ENCODE measurements at regions not wholly inside any gene's neighbourhood (a gene's known extent, or its start where the extent isn't known, plus 50 kb on each side); places are given as distances from the start of the nearest gene placed in this dataset.
"Not testable (repeated sequence)": the region's sequence is repeated elsewhere in the genome, so short reads cannot be mapped to it uniquely, and the experiment has no call there.

DNA sequence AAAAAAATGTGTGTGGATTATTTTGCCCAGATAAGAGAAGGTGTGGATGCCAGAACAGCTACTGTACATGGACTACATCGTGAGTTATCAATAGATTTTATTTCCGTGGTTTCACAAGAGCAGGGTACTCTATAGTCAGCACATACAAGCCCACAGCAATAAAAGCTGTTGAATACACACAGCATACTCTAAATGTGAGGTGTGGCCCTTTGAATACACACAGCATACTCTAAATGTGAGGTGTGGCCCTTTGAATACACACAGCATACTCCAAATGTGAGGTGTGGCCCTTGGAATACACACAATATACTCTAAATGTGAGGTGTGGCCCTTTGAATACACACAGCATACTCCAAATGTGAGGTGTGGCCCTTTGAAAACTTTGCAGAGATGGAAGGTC, 287.4 kb upstream of the ADARB2 start:
- DNase-seq (ENCODE audit: low read depth in 2 of 2): not testable (repeated sequence)

DNA sequence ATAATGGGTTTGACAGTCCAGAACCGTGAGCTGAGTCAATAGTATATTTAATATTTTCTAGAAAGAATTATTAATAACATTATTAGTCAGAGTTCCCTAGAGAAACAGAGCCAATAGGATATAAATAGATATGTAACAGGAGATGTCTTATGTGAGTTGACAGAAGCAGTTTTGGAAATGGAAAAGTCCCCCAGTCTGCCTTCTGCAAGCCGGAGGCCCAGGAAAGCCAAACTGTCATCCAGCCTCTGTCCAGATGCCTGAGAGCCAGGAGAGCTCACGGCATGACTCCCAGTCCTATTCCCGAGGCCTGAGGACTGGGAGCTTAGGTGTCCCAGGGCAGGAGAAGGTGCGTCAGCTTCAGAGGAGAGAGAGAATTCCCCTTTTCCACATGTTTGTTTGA, 286.4 kb upstream of the ADARB2 start:
- no peak for DNase-seq (ENCODE audit: low read depth in 2 of 2)

DNA sequence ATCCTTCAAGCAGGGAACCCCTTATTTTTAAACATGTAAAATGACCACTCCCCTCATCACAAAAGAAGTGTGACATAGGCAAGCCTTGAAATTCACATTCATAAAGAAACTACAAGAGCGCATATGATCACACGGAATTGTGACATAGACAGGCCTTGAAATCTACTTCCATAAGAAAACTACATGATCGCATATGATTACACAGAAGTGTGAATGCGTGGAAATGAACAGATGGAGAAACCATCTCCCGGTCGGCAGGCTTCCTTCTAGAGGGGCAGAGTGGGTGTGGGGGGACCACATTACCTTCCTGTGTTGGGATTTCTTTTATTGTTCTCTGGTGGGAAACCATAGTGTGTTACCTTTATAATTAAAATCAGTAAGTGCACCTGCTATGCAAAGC, 285.1 kb upstream of the ADARB2 start:
- no peak for DNase-seq (ENCODE audit: low read depth in 2 of 2)

DNA sequence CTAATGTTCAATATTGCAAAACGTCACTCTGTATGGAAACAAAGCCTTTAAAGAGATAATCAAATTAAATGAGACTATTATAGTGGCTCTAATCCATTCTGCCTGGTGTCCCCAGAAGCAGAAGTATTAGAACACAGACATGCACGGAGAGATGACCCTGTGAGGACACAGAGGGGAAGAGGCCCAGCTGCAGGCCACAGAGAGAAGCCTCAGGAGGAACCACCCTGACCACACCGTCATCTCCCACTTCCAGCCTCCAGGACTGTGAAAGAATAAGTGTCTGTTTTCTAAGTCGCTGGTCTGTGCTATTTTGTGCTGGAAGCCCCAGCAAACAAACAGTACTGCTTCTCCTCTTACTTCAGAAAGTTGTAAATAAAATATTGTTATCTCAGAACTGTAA, 283.5 kb upstream of the ADARB2 start:
- no peak for DNase-seq (ENCODE audit: low read depth in 2 of 2)

DNA sequence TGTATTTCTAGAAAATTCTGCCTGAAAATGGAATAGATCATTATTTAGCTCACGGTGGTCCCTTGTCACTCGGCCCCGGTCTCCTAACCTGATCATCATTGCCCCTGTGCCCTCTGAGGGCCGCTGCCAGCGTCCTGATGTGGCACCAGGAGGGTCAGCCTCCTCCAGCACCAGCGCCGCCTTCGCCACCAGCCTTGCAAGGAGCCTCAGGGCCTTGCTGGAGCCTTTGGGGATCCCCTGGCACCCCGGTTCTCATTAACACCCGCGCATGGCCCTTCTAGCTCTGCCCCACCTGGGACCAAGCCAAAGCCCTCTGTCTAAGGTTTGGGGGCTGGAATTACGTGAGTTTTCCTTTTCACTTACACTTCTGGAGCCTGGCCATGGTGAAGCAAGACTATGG, 282.5 kb upstream of the ADARB2 start:
- no peak for DNase-seq (ENCODE audit: low read depth in 2 of 2)

DNA sequence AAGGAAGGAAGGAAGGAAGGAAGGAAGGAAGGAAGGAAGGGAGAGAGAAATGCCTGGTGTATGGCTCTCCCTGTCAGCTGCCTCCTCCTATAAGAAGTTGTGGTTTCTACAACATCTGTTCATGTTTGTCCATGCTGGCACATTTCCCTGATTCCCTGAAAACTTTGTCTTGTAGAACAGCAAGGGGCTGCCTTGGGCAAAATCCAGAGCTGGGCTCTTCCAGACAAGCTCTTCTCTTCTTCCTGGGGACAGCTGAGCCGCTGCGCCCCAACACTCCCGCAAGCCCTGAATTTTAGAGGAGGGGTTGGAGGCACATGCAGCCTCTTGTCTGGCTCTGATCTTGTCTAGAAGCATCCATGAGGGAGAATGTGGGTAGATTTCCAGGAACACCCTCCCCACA, 282.0 kb upstream of the ADARB2 start:
- no peak for DNase-seq (ENCODE audit: low read depth in 2 of 2)

DNA sequence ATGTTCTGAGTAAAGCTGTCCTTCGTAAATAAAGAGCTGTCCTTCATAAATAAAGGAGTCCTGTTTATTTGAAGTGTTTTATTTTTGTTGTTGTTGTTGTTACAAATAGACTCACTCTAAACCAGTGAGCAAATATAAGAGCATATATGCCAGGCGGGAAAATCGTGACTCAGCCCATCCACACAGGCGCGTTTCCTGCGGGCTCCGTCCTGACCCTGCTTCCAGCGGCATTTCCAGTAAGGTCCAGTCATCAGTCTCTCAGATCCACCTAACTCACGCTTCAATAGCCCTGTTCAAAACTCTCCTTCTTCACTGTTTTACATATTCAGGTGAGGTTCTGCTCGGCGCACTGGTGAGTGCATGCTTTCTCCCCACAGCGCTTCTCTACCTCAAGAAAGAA, 277.2 kb upstream of the ADARB2 start:
- DNase-seq (ENCODE audit: low read depth in 2 of 2): no peak

DNA sequence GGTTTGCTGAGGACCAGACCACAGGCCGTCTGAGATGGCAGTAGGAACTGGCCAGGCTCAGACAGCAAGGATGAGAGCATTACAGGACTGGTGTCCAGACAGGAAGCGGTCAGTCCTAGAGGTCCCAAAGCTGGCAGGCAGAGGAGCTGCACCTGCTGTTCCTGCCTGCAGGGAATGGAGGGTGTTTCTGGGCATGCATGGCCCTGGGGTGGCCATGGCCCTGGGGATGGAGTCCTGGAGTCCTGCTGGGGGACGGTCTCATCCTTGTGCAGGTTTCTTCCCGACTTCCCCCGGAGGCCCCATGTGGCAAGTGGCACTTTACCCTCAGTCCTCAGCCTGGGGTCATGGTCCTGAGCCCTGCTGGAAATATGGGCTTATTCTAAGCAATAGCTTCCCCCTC, 274.9 kb upstream of the ADARB2 start:
- no peak for DNase-seq (ENCODE audit: low read depth in 2 of 2)

DNA sequence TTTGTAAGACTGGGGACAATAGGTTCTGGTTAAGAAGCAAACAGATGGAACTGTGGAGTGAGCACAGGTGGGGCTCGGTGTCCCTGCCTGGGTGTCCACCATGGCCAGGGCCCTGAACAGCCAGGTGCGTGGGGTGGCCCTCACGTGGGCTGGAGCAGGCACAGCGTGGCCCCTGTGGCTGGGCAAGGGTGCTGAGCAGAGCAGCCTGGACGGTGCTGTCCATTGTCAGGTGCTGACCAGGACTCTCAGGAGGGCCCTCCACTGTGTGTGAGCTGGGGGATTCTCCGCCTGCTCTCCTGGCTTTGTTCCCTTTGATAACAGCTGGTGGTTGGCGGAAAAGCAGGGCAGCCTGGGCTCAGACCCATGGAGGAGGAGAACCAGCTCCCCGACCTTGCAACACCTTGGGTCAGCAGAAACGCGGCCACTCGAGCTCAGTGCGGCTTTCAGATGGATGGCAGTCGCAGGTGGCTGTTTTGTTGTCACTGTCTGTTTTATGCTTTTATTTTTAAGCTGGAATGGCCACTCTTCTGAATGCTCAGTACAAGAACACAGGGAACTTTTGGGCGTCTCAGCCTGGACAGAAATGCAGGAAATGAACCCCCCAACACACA, 273.9 kb upstream of the ADARB2 start:
- DNase-seq (ENCODE audit: low read depth in 2 of 2): no peak

DNA sequence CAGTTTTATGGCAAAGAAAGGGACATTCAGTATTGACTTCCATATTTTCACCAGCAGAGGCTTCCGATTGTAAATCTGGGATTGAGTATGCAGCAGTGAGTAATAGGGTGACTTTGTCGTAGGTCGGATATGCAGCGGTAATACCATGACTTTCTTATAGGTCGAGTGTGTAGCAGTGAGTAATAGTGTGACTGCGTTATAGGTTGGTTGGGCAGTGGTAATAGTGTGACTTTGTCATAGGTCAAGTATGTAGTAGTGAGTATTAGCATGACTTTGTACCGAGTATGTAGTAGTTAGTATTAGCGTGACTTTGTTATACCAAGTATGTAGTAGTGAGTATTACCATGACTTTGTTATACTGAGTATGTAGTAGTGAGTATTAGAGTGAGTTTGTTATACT, 268.2 kb upstream of the ADARB2 start:
- no peak for DNase-seq (ENCODE audit: low read depth in 2 of 2)

DNA sequence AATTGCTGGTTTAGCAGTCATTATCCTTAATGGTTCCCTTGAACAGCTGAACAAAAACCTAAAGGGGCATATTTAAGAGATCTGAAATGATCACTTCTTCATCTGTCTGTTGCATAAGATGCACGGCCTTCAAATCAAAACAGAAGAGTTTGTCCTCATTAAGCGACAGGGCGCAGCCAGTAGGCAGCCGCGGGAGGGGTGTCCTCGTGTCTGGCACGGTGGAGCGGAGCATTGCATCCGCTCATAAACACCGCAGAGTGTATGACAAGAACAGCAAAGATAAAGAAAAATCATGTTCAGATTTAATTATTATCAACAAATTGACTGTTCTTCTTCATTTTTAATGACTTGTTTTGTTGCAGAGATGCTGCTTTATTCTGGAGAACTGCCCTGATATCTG, 255.6 kb upstream of the ADARB2 start:
- DNase-seq (ENCODE audit: low read depth in 2 of 2): no peak

DNA sequence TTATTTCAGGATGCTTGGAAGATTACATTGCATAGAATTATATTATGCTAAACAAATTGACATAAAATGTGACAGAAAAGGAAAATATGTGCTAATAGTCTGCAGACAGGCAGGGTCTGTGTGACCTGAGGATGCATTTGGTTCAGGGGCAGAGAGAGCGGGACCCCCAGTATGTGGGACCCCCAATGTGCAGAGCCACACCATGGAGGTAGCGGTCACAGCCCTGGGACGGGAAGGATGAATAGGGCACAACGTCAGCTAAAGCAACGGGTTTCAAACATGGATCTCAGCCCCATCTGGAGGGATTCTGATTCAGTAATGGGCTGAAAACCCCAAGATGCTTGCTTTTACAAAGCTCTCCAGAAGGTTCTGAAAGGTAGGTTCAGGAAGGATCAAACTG, 251.8 kb upstream of the ADARB2 start:
- no peak for DNase-seq (ENCODE audit: low read depth in 2 of 2)

DNA sequence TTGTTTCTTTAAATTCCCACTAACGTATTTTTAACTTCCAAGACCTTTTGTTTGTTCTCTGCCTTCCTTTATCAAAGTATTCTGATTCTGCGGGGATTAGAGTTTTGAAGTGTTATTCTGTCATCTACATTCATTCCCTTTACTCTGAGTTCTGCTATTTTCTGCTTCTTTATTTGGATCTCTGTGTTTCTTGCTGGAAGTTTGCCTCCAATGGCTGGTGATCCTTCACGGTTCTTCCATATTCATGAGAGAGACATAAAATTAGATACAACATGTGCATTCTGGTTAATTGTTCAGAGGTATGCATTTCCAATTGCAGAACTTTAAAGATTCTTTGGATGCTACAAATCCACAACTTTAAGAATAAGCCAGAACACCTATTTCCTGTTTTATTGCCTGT, 244.7 kb upstream of the ADARB2 start:
- DNase-seq (ENCODE audit: low read depth in 2 of 2): no peak

DNA sequence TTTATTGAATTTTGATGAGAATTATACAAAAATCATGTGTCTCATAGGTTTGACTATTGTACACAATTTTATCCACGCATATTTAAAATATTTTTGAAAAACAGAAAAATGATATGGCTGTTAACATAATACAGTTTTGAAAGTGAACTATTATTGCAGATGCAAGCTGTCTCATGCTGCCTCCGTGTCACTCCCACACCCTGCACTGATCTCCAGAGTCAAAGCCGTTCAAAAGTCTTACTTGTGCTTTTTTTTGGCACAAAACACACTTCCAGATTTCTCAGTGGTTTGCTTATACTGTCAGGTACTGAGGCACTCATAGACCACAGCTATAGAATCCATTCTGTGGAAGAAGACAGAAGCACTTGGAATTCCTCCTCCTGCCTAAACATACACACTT, 243.1 kb upstream of the ADARB2 start:
- no peak for DNase-seq (ENCODE audit: low read depth in 2 of 2)

DNA sequence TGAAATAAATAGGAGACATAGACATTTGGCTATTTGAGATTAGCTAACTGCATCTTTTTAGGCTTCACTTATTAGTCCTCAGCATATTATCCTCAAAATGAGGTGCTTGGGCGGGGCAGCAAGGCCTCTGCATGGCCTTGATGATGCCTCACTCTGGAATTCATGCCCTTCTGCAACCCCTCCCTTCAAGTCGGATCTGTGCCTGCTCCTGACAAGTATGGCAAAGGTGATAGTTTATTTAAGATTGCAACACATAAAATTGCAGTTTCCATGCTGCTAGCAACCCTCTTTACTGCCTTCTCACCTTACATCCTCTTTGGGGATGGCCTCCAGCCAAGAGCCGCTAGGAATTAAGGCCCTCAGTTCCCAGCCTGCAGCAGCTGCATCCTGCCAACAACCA, 241.3 kb upstream of the ADARB2 start:
- no peak for DNase-seq (ENCODE audit: low read depth in 2 of 2)

DNA sequence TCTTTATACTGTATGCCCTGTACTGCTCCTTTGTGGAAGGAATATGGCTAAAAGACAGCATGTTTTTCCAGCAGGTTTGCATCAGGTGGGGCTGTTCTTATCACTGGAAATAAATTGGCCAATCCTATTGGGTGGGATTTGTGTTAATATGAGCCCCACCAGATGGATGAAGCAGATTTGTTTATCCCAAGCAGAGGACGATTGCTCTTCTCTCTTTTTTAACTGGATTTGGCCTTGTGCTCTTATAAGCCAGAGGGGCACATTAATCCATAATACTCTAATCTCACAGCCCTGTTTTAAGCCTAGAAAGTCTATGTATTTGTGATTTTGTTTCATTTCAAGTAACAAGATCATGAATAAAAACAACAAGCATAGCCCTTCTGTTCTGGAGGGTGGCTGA, 240.1 kb upstream of the ADARB2 start:
- DNase-seq (ENCODE audit: low read depth in 2 of 2): no peak

DNA sequence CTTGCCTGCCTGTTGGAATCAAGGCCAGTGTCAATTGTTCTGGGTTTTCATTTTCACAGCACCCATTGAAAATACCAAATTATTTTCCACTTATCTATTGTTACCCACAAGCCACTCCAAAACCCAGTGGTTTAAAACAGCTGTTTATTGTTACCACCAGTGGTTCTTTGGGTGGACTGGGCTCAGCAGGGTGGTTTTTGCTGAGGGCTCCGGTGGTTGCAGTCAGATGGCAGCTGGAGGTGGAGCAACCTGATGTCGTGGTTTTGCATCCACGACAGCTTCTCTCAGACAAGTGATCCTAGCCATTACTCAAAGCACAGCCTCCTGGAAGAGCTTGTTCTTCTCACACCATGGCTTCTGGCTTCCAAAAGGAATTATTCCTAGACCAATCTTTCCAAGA, 235.1 kb upstream of the ADARB2 start:
- DNase-seq (ENCODE audit: low read depth in 2 of 2): no peak

DNA sequence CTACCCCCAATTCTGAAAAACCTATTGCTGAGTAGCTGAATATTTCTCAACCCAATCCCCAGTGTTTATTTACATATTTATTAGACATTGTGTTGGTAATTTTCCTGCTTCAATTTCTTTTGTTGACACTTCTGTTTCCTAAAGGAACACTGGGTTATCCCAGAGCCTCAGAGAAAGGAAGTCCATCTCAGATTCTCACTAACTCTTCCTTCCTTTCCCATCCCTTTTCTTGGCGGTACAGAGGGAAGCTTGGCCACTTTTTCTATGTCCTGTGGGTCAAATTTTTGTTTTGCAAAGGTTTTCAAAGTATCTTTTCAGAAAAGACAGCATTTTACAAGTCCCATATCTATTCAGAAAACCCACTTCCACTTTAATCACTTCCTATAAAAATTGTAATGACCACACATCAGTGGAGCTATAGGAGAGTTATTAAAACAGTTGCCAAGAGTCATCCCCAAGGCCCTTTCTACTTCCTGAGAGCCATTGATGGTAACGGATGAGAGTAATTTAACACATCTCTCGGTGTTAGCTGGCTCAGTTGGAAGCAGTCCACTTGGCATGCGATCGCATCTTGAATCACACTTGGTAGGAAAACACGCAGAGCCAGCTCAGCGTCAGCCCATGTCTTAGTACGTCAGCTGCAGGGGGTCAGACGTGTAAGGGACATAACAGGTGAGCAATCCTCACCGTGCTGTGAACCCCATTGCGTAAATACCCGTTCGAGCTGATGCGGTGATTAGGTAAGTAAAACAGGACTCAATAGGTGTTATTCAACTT, 231.1 kb upstream of the ADARB2 start:
- DNase-seq (ENCODE audit: low read depth in 2 of 2): no peak

DNA sequence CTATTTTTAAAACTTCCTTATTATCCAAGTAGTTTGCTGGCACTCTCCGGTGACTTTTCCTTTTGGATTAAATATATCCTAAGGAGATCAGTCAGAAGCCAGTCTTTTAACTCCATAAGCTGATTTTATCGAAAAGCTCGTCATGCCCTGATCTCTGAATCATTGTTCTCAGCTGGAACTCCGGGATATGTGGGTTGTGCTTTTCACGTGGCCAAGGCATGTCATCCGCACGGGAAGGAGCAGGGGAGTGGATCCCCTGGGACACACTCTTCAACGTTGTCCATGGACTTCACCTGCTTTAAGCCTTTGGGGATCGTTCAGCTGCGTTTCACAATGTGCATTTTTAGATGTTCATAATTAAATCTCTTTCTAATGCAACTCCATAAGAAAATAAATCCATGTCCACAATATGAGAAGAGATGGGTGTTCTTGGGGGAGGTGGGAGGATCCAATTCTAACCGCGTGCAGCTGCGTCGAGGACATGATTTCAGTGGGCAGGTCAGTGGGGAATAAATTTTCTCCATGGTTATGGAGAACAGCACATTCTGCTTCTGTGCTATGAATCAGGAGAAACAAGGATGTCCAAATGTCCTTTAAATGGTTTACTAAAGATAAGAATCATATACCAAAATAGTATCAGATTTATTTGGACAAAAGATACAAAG, 229.5 kb upstream of the ADARB2 start:
- DNase-seq (ENCODE audit: low read depth in 2 of 2): no peak

DNA sequence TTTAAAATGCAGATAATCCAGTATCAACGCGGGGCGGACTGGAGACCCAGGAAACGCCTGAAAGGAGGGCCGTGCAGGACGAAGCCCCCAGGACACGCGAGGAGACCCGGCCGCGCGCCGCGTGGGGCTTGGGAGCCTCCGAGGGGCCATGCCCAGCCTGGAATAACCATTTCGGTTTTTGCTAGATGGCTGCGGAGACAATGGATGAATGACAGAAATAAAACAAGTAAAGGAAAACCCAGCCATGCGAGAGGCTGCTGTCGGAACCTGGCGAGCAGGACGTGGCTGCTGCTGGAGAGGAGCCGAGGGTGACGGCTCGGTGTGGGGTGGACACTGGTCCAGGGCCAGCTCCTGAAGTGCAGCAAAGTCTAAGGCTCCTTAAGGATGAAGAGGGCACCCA, 227.2 kb upstream of the ADARB2 start:
- no peak for DNase-seq (ENCODE audit: low read depth in 2 of 2)

DNA sequence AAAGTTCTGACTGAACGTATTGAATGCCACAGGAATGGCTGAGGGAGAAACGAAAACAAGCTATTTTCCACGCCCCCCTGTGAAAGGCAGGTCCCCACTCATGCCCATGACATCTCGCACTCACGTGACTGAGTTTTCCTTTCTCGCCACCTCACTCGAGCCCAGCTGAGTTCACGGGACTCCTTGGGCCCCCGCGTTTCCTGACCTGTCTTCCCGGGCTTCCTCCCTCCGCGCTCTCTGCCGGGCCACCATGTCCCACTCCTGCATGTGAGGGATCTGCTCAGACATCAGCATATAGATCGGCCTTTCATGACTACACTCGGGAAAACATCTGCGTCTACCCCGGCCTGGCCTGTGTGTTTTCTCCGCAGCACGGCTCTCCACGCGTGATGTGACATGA, 226.0 kb upstream of the ADARB2 start:
- DNase-seq (ENCODE audit: low read depth in 2 of 2): no peak

DNA sequence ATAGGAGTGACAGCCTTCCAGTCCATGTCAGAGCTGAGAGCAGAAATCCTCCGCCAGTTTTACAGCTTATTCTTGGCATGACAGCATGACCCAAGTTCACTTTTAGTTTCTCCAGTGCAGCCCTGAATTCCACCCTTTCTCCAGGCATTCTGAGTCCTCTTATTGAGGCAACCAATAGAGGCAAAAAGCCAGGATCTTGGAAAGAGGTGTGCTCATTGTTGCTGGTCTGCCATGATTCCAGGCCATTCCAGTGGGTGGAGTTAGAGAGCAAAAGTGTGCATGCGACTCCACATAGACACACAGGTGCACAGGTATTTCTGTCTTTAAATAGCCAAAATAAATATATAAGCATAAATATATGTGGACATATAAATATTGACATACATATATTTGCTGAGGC, 224.7 kb upstream of the ADARB2 start:
- no peak for DNase-seq (ENCODE audit: low read depth in 2 of 2)

DNA sequence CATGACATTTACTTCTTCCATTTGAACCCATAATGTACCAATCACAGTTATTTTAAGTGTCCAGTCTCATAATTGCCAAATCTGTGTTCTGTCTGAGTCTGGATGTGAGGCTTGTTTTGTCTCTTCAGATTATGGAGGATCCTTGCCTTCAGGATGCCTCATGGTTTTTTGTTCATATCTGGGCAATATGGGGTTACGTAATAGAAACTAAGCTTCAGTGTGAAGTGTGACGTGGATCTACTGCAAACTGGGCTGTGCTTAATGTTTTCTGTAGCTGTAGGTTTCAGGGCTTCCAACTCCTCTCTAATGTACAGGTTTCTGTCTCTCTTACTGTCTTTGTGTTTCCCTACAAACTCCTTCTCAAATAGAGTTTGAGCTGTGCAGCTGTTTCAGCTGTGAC, 223.7 kb upstream of the ADARB2 start:
- DNase-seq (ENCODE audit: low read depth in 2 of 2): no peak

Measured in stimulated activated CD8-positive, alpha-beta memory T cell treated with anti-CD3 and anti-CD28 coated beads, Interleukin-2, amount 100 ng/mL, for 1 hour (primary cell).